AG20443 (cell line): ENCODE measurements at regions not wholly inside any gene's neighbourhood (a gene's known extent, or its start where the extent isn't known, plus 50 kb on each side); places are given as distances from the start of the nearest gene placed in this dataset.
"Not testable (repeated sequence)": the region's sequence is repeated elsewhere in the genome, so short reads cannot be mapped to it uniquely, and the experiment has no call there.

Experiments used
- DNase-seq: peaks from one replicate; pipeline ENCODE4 v3.0.0; 2012; ENCODE audit warnings: low spot score, mixed read lengths

GRCh38 chr5:100379254-100379858 lies 155.8 kb upstream of the FAM174A start:
- not testable (repeated sequence) for DNase-seq

DNA sequence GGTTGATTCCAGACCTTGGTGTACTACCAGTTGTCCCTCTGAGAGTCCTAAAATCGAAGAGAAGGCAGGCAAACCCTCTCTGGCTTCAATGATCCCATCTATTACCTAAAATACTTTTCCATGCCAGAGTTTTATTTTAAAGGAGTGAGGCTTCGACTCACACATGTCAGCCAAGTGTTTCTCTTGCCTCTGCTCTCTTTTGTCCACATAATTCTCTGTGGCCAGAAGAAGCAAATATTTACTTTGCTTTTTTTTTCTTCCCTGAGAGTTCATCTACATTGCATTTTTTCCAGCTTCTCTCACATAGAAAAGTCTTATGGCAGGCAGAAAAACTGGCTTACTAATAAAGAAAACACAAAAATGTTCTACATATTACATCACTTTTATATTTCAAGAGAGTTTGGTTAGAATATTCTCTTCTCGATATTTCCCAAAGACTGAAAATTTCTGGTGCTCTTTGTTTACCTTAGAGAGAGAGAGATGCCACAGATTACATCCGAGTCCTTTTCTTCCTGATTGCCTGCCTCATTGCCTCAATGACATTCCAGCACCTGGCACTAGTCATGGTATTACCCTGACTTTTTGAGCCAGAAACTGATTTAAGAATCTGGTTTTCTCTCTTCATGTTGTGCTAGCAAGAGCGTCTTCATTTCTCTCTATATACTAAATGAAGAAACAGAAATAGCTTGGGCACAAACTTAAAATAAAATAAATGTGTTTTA lies 170.3 kb upstream of the FAM174A start:
- DNase-seq: not testable (repeated sequence)

DNA sequence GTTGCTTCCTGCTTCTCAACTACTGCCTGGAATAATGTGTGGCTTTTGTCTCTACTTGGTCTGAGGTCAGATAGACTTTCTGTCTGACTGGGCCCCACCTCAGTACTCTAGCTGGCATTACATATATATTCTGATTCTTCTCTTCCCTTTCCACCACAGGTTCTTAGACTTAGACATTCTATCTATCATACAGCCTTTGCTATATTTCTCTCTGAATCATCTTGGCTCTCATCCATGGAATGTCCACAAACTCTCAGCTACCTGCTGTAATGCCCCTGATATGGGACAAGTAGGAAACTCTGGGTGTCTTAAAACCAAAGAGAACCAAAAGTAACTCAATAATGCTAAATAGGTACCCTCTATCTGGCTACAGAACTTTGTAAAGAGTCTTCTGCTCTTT lies 170.8 kb upstream of the FAM174A start:
- DNase-seq: not testable (repeated sequence)

DNA sequence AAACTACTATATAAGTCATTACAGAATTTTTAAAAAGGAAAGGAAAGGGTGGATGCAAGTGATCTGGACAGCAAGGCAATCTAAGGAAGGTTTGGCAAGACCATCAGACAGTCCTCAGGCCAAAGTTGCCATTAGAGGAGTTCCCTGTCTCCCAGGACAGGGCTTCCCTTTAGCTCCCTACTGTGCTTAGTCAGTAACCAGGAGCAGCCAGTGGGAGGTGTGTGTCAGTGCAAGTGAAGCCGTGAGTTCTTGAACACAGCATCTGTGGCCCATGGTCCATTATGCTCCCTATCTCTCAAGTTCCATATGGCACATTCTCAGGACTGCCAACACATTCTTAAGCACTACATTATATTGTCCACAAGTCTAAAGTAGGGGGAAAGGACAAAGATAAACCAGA lies 175.2 kb upstream of the FAM174A start:
- not testable (repeated sequence) for DNase-seq

DNA sequence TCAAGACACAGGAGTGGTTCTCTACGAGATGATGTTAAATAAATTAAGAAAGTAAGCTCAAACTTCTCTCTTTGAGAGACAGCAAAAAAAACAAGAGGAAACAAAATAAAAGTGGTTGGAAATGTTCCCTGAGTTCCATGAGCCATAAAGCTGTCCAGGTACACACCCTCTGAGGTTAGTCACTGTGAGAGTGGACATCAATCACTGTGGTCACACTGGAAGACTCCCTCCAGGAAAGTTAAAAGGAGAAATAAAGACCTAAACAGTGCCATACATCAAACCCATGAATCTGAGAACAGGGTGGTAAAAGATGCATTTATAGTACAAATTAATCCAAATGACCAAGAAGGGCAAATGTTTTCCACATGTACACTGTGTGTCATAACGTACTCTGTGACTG lies 188.9 kb upstream of the FAM174A start:
- not testable (repeated sequence) for DNase-seq

DNA sequence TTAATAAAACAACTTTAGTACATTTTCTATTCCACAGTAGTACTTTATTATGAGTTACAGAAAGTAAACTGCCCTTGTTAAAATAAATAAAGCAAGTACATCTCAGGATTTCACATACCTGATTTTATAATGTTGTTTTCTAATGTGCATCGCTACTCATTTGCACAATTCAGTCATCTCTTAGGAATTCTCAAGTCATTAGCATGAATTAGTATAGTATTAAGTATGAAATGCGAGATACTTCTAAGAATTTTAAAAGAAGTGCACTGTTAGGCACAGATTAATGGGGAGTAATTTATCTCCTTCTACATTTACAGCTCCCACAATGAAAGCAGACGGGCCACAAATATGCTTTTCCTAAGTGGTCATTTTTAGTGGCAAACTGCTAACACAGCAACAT lies 193.7 kb upstream of the FAM174A start:
- not testable (repeated sequence) for DNase-seq

DNA sequence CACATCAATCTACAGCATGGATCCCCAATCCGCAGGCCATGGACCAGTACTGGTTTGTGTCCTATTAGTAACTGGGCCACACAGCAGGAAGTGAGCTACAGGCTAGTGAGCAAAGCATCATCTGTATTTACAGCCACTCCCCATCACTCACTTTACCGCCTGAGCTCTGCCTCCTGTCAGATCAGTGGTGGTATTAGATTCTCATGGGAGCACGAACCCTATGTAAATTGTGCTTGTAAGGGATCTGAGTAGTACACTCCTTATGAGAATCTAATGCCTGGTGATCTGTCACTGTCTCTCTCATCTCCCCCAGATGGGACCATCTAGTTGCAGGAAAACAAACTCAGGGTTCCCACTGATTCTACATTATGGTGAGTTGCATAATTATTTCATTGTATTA lies 212.7 kb upstream of the FAM174A start:
- no peak for DNase-seq

- no peak for DNase-seq
Observed at GRCh38 chr5:100319885-100320284, 215.3 kb upstream of the FAM174A start.

GRCh38 chr5:100313657-100314056 lies 221.5 kb upstream of the FAM174A start:
- no peak for DNase-seq

- DNase-seq: no peak
Observed at GRCh38 chr5:100311806-100312205, 223.4 kb upstream of the FAM174A start.

GRCh38 chr5:100306000-100306399 lies 229.2 kb upstream of the FAM174A start:
- DNase-seq: no peak

GRCh38 chr5:100303216-100303615 lies 232.0 kb upstream of the FAM174A start:
- DNase-seq: no peak

- DNase-seq: no peak
Observed at GRCh38 chr5:100299261-100299660, 235.9 kb upstream of the FAM174A start.

DNA sequence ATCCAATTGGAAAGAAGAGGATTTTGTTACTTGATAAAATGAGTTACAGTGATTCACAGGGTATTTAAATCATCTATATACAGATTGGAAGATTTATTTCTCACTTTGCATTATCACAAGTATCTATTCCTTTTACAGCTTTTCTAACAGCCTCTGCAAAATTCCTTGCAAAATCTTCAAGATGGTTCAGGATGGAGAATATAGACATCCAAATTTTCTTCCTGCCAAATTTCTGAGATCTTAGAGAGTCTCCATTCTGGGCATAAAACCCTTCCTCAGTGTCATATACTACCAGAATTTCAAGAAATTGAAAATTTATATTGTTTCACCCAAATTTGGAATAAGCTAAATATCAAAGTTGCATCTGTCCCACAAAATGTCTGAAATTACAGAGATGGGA lies 259.1 kb upstream of the FAM174A start:
- DNase-seq: no peak

GRCh38 chr5:100275631-100276030 lies 259.5 kb upstream of the FAM174A start:
- DNase-seq: no peak

- DNase-seq: no peak
Observed at GRCh38 chr5:100273846-100274580, 261.2 kb upstream of the FAM174A start.

DNA sequence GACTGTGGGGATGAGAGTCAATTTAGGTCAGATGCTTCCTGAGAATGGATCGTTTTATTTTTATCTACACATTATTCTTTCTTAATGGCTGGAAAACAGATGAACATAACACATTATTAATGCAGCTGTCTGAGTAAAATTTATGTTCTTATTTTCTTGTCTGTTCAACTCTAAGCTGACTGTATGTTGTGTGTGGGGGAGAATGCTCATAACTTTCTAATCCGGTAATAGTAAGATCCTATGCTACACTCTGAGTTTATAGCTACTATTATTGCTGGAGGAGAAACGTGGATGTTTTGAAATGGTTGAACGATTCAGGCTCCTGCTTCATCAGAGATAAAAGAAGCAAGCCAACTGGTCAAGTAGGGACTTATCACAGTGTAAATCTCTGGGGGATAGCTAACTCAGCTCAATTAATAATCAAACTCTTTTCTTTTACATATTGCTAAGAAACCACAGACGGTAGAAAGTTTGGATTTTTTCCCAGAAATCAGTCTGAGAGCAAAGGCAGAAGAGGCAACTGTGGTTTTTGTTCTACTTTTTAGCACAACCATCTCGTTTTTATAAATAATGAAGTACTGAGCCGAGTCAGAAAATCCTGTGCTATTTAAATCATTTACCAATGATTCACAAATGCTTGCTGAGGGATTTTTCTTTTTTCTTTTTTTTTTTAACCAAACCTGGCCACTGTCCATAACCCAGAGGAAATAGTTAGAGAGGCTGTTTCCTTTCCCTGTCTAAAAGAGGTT lies 265.0 kb upstream of the FAM174A start:
- no peak for DNase-seq

GRCh38 chr5:100260968-100261367 lies 274.2 kb upstream of the FAM174A start:
- no peak for DNase-seq

DNA sequence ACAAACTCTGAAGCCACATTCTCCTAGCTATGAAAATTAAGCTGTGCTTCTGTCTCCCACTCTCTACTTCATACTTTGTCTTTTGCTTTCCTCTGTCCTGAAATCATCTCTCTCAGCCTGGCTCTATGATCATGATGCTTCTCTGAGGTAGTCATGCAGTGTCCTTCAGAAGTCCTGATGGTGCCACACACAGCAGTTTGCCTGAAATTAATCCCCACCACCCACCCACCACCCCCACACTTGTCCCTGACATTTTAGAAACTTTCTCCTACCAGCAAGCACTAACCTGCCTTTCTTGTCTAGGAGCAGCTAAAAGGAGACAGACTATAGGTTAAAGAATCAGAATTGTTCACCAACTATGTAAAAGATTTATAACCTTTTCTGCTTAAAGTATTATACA lies 282.2 kb upstream of the FAM174A start:
- DNase-seq: no peak

- DNase-seq: no peak
Observed at GRCh38 chr5:100252037-100252436, 283.1 kb upstream of the FAM174A start.

- no peak for DNase-seq
Observed at GRCh38 chr5:100249884-100250269, 285.3 kb upstream of the FAM174A start.

DNA sequence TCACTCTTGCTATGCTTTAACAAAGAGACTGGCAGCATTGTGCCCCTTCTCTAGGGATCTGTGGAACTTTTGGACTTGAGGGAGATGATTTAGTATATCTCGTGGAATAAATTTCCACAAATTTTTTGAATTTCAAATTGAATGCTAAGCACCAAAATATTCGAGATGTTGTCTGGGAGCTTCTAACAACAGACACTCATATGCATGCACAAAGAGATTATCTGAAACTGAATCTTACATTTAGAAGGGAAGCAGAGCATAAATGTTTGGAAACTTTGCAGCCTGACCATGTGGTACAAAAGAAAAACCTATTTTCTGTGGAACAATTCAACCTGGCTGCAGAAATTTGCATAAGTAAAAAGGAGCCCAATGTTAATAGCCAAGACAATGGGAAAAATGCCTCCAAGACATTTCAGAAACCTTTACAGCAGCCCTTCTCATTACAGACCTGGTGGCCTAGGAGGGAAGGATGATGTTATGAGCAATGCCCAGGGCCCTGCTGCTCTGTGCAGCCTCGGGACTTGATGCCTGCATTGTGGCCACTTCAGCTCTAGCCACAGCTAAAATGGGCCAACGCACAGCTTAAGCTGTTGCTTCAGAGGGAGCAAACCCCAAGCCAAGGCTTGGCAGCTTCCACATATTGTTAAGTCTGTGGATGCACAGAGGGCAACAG lies 285.8 kb upstream of the FAM174A start:
- no peak for DNase-seq
